Vagina (tissue), 2 donors: ENCODE measurements at regions not wholly inside any gene's neighbourhood (a gene's known extent, or its start where the extent isn't known, plus 50 kb on each side); places are given as distances from the start of the nearest gene placed in this dataset.

ENCODE experiments used
- POLR2A ChIP-seq, 2 donors: fragments of 450-650 bp; IDR thresholded peaks; one replicate each; pipeline ENCODE4 v1.6.1; 2017; ENCODE audit warnings: antibody characterized with exemption in 2 of 2, mild to moderate bottlenecking in 2 of 2, moderate library complexity in 2 of 2
- POLR2AphosphoS5 ChIP-seq, 2 donors: sonication (generic); formaldehyde crosslinking; IDR thresholded peaks; one replicate each; pipeline ENCODE4 v1.9.0; 2017; ENCODE audit warnings: antibody characterized with exemption in 2 of 2, mild to moderate bottlenecking in 2 of 2, low read depth in 1 of 2; ENCODE audit not compliant: insufficient read depth in 1 of 2
- TF ChIP-seq, protein P1 (sequence below), 3 experiments: fragments of 450-650 bp in 2 of 3; fragments of 200-600 bp in 1 of 3; sonication (generic) in 1 of 3; IDR thresholded peaks; one replicate each; pipeline ENCODE4 v1.5.1; 2017 to 2019; ENCODE audit warnings: antibody characterized with exemption in 3 of 3, mild to moderate bottlenecking in 2 of 3, moderate library complexity in 2 of 3

DNA sequence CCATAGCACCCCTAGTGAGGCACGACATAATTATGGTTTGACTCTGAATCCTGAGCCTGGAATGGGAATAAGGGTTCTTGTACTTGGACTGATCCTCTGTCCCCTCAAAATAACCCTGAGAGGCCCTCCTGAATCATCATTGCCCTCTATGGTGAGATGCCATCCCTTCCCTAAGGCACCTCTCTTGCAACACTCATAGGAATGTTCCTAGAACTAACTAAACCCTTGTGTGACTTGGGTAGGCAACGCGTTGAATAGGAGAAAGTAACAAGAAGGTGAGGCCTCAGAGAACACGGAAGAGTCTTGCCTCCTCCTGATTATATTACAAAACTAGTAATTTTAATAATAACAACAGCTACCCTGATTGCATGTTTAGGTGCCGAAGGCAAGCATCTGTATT is 189.1 kb upstream of the ANKFN1 start:
- TF ChIP-seq, protein P1, sequence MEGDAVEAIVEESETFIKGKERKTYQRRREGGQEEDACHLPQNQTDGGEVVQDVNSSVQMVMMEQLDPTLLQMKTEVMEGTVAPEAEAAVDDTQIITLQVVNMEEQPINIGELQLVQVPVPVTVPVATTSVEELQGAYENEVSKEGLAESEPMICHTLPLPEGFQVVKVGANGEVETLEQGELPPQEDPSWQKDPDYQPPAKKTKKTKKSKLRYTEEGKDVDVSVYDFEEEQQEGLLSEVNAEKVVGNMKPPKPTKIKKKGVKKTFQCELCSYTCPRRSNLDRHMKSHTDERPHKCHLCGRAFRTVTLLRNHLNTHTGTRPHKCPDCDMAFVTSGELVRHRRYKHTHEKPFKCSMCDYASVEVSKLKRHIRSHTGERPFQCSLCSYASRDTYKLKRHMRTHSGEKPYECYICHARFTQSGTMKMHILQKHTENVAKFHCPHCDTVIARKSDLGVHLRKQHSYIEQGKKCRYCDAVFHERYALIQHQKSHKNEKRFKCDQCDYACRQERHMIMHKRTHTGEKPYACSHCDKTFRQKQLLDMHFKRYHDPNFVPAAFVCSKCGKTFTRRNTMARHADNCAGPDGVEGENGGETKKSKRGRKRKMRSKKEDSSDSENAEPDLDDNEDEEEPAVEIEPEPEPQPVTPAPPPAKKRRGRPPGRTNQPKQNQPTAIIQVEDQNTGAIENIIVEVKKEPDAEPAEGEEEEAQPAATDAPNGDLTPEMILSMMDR (IDR thresholded peaks at IDR 0.05) = no peak
- TF ChIP-seq POLR2A (IDR thresholded peaks at IDR 0.05) (no peak), POLR2AphosphoS5 (IDR thresholded peaks at IDR 0.05; ENCODE audit: insufficient read depth in 1 of 2, low read depth in 1 of 2) (no peak)
